ENCODE measurements at regions not wholly inside any gene's neighbourhood (a gene's known extent, or its start where the extent isn't known, plus 50 kb on each side); places are given as distances from the start of the nearest gene placed in this dataset.

GRCh38 chr6:163950159-163950558 is 535.6 kb downstream of the QKI start:
- DNase-seq (ENCODE audit: low read depth in 3 of 3, low spot score in 2 of 3): no peak

- DNase-seq (ENCODE audit: low read depth in 3 of 3, low spot score in 2 of 3): no peak
Measured at GRCh38 chr6:163949431-163949830, 534.9 kb downstream of the QKI start.

- no peak for DNase-seq (ENCODE audit: low read depth in 3 of 3, low spot score in 2 of 3)
Measured at GRCh38 chr6:163948250-163948649, 533.7 kb downstream of the QKI start.

GRCh38 chr6:163947276-163947675 is 532.8 kb downstream of the QKI start:
- DNase-seq (ENCODE audit: low read depth in 3 of 3, low spot score in 2 of 3): no peak

DNA sequence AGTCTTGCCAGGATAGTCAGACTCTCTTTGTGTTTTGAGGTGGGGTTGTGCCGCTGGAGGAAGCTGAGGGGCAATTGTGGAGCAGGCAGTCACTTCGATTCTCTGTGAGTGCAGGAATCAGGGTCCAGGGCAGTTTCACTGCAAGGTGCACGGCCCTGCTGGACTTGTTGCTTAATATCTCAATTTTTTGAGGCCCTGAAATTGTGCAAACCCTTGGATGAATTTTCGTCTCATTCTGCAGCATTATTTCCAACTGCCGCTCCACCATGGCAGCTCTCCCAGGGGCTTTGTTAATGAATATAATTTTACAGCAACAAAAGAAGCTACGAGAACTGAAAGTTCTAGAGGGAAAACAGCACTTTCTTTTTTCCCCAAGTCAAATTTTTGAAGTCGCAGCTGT is 531.9 kb downstream of the QKI start:
- no peak for DNase-seq (ENCODE audit: low read depth in 3 of 3, low spot score in 2 of 3)

- DNase-seq (ENCODE audit: low read depth in 3 of 3, low spot score in 2 of 3): no peak
Measured at GRCh38 chr6:163945808-163946207, 531.3 kb downstream of the QKI start.

DNA sequence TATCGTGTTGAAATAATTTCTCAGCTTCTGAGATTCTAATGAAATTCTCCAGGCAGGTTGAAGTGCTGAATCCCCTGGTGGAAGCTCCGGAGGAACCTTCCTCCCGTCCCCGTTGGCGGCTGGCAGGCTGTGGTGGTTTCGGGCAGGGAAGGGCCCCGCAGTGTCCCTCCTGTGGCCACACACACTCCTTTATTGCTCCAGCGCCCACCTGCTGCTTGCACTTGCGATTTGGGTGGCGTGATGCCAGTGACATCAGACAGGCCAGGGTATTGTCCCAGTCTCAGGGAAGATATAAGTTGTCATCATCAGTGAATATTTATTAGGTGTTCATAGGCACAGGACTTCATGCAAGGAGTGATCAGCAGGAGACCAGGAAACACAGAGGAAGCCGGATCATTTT is 530.4 kb downstream of the QKI start:
- DNase-seq (ENCODE audit: low read depth in 3 of 3, low spot score in 2 of 3): no peak

DNA sequence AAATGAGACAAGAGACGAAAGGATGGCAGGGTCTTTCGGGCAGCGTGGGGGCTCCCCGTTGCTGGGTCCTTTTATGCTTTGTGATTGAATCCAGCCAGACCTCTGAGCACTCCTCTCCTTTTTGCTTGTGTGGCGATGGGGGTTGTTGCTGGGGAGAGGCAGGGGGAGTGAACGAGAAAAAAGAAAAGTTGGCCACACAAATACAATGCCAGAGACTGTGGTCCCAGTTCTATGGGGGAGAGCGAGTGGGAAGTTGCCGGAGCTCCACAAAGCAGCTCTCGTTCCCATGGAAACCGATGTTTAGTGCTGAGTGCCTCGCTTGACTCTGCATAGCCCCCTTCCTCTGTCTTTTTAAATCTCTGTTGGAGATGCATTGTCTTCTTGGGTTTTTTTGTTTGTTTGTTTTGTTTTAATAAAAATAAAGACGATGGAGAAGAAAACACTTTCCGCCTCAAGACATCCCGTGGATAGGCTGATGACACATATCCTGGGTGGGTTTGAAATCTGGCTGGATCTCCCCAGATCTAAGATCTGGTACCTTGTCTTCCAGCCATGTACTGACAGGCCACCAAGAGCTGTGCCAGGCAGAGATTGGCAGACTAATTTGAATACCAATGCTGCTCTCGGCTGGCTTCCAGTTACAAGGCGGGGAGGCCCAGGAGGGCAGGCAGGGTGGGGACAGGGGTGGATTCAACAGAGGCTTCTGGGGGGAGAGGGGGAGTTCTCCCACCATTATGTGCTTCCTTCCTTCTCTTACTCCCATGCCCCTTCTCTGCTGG is 529.3 kb downstream of the QKI start:
- DNase-seq (ENCODE audit: low read depth in 3 of 3, low spot score in 2 of 3): peak in 2 of 3 donors; percentile 53 to 76

DNA sequence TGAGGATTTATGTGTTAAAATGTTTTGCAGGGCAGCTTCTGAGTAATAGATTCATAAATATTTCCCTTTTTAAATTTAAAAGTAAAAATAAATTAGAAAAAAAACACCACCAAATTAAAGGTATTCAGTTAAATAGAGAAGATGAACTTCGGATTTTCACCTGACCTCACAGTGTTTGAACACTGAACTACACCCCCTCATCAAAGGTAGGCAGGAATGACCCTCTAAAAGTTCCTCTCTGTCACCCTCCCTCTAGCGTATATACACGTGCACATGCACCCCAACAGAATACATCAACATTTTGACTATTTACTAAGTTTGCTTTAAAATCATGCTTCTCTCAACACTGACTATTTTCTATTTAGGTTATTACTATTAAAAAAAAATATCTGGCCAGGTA is 528.3 kb downstream of the QKI start:
- DNase-seq (ENCODE audit: low read depth in 3 of 3, low spot score in 2 of 3): no peak

GRCh38 chr6:163941624-163941976 is 527.1 kb downstream of the QKI start:
- no peak for DNase-seq (ENCODE audit: low read depth in 3 of 3, low spot score in 2 of 3)

- DNase-seq (ENCODE audit: low read depth in 3 of 3, low spot score in 2 of 3): no peak
Measured at GRCh38 chr6:163940705-163941623, 526.4 kb downstream of the QKI start.

DNA sequence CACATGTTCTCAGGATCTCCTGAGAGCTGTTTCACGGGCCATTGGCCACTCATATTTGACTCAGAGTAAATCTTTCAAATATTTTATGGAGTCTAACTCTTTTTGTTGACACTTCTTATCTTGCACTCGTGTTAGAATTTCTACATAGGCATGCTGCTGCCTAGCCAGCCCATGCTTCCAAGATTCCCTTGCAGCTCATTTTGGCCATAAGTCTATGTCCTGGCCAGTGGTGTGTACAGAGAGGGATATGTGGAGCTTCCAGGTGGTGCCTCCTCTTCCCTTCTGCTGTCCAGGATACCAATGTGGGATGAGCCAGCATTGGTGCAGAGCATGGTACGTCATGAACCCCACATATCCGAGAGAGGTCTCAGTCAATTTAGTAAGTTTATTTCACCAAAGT is 522.6 kb downstream of the QKI start:
- no peak for DNase-seq (ENCODE audit: low read depth in 3 of 3, low spot score in 2 of 3)

DNA sequence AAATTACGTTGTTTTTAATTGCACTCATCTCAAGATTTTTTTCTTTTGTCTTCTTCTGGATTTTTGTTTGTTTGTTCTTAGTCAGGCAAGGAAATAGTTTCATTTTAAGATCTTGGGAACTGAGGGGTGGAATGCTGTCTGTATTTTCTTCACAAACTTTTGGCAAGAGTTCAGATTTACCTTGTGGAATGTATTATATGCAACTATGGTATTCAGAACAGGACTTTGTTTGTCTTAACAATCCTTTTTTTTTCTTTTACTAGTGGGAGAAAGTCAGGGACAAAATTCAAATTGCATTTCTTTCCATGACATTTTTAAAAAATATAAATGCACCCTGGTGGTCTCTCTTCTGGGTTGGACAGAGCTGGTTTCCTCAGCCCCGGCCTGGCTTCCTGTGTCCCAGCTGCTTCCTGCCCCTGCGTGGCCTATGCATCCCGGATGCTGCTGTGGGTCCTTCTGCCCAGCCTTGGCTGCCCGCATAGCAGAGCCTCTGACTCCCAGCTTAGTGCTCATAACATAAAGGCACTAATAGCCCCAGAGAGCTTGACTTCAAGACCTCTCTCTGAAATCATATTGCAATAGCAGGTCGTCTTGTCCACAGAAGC is 520.7 kb downstream of the QKI start:
- DNase-seq (ENCODE audit: low read depth in 3 of 3, low spot score in 2 of 3): no peak

DNA sequence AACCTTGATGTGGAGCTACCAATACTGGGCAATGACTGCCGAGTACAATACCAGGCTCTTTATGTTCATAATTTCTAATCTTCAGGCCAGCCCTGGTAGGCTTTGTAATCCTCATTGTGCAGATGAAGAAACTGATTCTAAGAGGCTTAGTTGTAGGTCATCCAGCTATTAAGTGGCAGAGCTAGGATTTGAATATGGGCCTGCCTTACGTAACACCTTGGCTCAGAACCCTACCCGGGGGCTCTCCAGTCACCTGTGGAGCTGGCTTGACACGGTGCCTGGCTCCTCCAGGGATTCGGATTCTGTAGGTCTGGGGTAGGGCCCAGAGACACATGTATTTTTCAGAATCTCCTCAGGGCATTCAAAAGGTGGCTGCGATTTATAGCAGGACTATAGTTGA is 515.5 kb downstream of the QKI start:
- DNase-seq (ENCODE audit: low read depth in 3 of 3, low spot score in 2 of 3): no peak

DNA sequence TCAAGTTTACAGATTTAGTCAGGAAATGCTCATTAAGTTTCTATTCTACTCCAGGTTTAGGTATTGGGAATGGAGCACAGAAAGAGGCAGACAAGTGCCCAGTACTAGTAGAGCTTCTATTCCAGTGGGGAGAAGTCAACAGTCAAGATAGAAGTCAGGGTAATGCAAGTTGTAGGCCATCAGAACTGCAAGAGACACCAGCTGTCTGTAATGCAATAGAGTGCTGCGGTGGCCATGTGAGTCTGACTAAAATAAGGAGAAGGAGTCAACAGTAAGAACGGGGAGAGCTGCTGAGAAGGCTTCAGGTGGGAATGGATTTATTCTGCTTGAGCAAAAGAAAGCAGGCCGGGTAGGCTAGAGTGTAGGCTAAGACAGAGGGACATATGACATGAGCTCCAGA is 515.0 kb downstream of the QKI start:
- DNase-seq (ENCODE audit: low read depth in 3 of 3, low spot score in 2 of 3): no peak

DNA sequence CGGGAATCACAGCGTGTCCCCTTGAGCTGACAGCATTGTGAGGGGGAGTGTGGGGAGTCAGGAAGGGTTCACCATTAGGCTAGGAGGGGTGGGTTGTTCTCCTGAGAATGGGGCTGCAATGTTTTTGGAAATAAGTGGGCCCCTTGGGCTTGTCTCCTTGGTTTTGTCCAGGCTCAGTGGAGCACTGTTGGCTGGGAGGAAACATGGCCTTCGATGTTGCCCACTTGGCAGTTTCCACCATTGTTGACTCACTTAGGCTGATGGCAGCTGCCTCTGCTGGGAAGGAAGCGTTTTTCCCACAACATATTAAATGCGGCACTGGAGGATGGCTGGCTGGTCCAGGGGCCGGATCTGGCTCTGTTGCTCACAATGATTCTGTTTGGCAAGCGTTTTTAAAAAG is 512.1 kb downstream of the QKI start:
- no peak for DNase-seq (ENCODE audit: low read depth in 3 of 3, low spot score in 2 of 3)

GRCh38 chr6:163925839-163926238 is 511.3 kb downstream of the QKI start:
- no peak for DNase-seq (ENCODE audit: low read depth in 3 of 3, low spot score in 2 of 3)

DNA sequence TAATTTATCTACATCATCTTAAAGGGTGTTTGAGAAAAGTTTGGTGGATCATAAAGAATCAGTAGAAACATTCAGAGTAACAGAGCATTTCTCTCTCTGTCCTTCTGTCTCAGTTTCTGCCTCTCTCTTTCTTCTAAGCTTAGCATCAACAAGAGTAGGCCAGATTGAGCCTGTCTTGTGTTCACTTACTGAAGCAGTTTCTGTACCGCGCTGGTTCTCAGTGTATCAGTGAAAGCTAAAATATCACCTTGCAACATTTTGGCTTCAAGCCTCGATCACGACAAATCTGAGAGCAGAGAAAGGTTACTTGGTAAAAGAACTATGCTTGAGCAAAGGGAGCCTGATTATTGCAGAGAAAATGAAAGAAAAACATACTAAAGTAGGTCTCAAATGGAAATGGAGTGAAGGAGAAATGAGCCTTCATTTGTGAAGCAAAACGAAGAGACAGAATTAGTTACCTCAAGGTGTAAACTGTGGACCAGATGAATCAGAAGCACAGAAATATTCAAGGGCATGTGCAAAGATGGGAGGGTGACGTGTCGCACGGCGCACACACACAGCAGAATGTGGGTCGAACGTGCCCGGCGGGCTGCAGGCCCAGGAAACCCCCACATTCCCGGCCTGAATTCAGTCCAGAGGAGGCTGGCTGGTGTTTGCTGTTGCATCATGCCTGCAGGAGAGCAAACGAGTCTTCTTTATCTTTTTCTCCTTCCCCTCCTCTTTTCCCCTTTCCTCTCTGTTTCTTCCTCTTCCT is 509.3 kb downstream of the QKI start:
- no peak for DNase-seq (ENCODE audit: low read depth in 3 of 3, low spot score in 2 of 3)

DNA sequence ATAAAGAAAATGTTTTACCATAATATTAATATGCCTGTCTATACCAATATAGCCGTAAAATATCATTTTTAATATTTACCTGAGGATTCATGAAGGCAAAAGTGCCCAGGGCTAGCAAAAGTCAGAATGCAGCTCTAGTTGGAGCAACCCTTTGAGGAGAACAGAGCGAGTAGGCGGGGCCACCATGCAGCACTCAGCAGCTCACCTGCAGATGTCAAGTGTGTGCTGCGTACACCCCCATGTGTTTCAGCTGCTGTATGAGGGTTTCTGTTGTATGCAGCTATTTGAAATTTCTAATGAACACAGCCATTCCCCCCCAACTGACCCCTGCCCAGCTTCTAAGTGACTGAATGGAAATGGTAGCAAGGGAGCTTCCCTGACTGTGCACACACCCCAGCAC is 508.0 kb downstream of the QKI start:
- DNase-seq (ENCODE audit: low read depth in 3 of 3, low spot score in 2 of 3): no peak

GRCh38 chr6:163919652-163920051 is 505.1 kb downstream of the QKI start:
- DNase-seq (ENCODE audit: low read depth in 3 of 3, low spot score in 2 of 3): no peak

Data from right renal cortex interstitium (tissue), 3 donors.